ENCODE measurements at regions not wholly inside any gene's neighbourhood (a gene's known extent, or its start where the extent isn't known, plus 50 kb on each side); places are given as distances from the start of the nearest gene placed in this dataset.
"Not testable (repeated sequence)": the region's sequence is repeated elsewhere in the genome, so short reads cannot be mapped to it uniquely, and the experiment has no call there.

DNA sequence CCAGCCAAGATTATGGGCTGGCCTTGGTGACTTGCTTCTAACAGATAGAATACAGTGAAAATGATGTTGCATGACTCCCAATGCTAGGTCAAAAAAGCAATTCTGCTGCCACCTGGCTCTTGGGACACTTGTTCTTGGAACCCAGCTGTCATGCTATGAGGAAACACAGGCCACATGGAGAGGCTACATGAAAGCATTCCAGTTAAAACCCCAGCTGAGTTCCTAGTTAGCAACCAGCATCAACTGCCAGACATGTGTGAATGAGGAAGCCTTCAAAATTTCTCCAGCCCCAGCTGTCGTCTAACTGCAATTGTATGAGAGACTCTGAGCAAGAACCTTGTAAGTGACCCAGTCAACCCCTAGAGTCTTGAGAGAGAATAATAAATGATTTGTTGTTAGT lies 105.2 kb upstream of the FGF16 start:
- H3K27me3 ChIP-seq = peaks cover 51% of the 10 kb centered on the region
- no peak for TF ChIP-seq Cebpa-rat (IDR thresholded peaks at IDR 0.05)
- H3K4me3 ChIP-seq = no peak overlapping the region

DNA sequence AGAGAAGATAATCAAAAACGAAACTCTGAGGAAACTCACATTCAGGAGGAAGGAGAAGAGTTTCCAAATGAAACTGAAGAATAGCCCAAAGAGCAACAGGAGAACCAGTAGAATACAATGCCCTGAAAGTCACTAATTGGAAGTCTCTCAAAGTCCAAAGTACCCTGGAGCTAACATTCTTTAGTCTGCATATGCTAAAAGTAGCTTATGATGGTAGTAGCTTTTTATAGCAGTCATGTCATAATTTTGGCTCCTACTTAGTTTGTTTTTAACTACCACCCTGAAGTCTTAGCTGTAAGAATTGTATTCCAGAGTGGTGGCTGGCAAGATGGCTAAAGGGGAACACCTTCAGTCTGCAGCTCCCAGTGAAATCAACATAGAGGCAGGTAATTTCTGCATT lies 100.3 kb upstream of the FGF16 start:
- H4K20me1 ChIP-seq = no peaks in the 10 kb centered on the region
- no peak for TF ChIP-seq Cebpa-rat (IDR thresholded peaks at IDR 0.05)
- H3K27ac ChIP-seq = no peak overlapping the region
- H3K9ac ChIP-seq = no peak overlapping the region
- H3K9me3 ChIP-seq = peaks cover 30% of the 10 kb centered on the region
- H3K4me1 ChIP-seq = no peaks in the 10 kb centered on the region
- peaks cover 66% of the 10 kb centered on the region for H3K27me3 ChIP-seq
- H3K36me3 ChIP-seq = no peaks in the 10 kb centered on the region
- no peak overlapping the region for H3K4me3 ChIP-seq
- H3K4me2 ChIP-seq = no peak overlapping the region

More for the DNA sequence above, 105.2 kb upstream of the FGF16 start:
- Histone ChIP-seq H3K36me3 (no peaks in the 10 kb centered on the region), H3K4me2 (no peak overlapping the region), H3K9ac (no peak overlapping the region), H3K27ac (no peak overlapping the region), H4K20me1 (no peaks in the 10 kb centered on the region), H3K9me3 (no peaks in the 10 kb centered on the region), H3K4me1 (no peaks in the 10 kb centered on the region)

DNA sequence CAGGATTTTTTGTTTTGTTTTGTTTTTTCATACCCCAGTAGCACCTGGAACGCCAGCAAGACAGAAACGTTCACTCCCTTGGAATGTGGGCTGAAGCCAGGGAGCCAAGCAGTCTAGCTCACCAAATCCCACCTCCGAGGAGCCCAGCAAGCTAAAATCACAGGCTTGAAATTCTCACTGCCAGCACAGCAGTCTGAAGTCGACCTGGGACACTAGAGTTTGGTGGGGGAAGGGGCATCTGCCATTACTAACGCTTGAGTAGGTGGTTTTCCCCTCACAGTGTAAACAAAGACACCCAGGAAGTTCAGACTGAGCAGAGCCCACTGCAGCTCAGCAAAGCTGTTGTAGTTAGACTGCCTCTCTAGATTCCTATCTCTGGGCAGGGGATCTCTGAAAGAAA lies 99.6 kb upstream of the FGF16 start:
- TF ChIP-seq Cebpa-rat (IDR thresholded peaks at IDR 0.05) = no peak
- Histone ChIP-seq H3K9me3 (peaks cover 30% of the 10 kb centered on the region), H4K20me1 (no peaks in the 10 kb centered on the region), H3K27ac (no peak overlapping the region), H3K27me3 (peaks cover 63% of the 10 kb centered on the region), H3K4me3 (no peak overlapping the region), H3K9ac (no peak overlapping the region), H3K36me3 (no peaks in the 10 kb centered on the region), H3K4me2 (no peak overlapping the region), H3K4me1 (no peaks in the 10 kb centered on the region)

GRCh38 chrX:77389891-77390290 lies 57.3 kb upstream of the FGF16 start:
- Histone ChIP-seq H3K4me1 (no peaks in the 10 kb centered on the region), H3K4me3 (no peak overlapping the region), H3K27ac (no peak overlapping the region), H3K27me3 (peaks cover 30% of the 10 kb centered on the region), H3K9ac (no peak overlapping the region), H3K9me3 (peaks cover 5% of the 10 kb centered on the region; the same call in 1 of the 2 replicates), H4K20me1 (no peaks in the 10 kb centered on the region), H3K36me3 (no peaks in the 10 kb centered on the region), H3K4me2 (no peak overlapping the region)
- TF ChIP-seq Cebpa-rat (IDR thresholded peaks at IDR 0.05) = no peak

GRCh38 chrX:77390365-77390764 lies 56.8 kb upstream of the FGF16 start:
- H3K4me2 ChIP-seq, H3K27ac ChIP-seq, H3K9me3 ChIP-seq, H4K20me1 ChIP-seq, H3K4me3 ChIP-seq, H3K4me1 ChIP-seq, H3K36me3 ChIP-seq, H3K9ac ChIP-seq: not testable (repeated sequence)
- H3K27me3 ChIP-seq = peaks cover 29% of the 10 kb centered on the region

- Histone ChIP-seq H3K4me2 (no peak overlapping the region), H3K4me3 (no peak overlapping the region), H3K9ac (no peak overlapping the region), H3K27me3 (peaks cover 41% of the 10 kb centered on the region), H3K4me1 (no peaks in the 10 kb centered on the region), H3K36me3 (no peaks in the 10 kb centered on the region), H3K9me3 (no peaks in the 10 kb centered on the region), H4K20me1 (no peaks in the 10 kb centered on the region), H3K27ac (no peak overlapping the region)
- no peak for TF ChIP-seq Cebpa-rat (IDR thresholded peaks at IDR 0.05)
Observed at GRCh38 chrX:77396781-77397180, 50.4 kb upstream of the FGF16 start.

Data from BLaER1 (cell line).